ENCODE measurements at regions not wholly inside any gene's neighbourhood (a gene's known extent, or its start where the extent isn't known, plus 50 kb on each side); places are given as distances from the start of the nearest gene placed in this dataset.

DNA sequence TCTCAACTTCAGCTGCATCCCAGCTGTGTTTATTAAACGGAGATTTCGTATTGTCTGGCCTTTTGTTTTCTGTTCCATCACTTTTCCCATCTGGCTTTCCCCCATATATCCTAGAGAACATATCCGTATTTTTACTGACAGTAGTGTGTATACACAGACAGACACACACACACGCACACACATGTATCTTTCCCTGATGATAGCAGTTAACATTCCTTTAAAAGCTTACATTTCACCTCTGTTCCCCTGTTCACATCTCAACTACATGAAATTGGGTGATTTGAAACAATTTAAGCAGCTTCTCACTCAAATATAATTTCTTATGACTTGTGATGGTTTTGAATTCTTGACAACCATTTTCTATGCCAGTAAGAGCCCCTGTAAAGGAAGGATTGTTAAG, 207.1 kb upstream of the CEP162 start:
- TF ChIP-seq POLR2A (IDR thresholded peaks at IDR 0.05), result no peak
- TF ChIP-seq, protein P1, sequence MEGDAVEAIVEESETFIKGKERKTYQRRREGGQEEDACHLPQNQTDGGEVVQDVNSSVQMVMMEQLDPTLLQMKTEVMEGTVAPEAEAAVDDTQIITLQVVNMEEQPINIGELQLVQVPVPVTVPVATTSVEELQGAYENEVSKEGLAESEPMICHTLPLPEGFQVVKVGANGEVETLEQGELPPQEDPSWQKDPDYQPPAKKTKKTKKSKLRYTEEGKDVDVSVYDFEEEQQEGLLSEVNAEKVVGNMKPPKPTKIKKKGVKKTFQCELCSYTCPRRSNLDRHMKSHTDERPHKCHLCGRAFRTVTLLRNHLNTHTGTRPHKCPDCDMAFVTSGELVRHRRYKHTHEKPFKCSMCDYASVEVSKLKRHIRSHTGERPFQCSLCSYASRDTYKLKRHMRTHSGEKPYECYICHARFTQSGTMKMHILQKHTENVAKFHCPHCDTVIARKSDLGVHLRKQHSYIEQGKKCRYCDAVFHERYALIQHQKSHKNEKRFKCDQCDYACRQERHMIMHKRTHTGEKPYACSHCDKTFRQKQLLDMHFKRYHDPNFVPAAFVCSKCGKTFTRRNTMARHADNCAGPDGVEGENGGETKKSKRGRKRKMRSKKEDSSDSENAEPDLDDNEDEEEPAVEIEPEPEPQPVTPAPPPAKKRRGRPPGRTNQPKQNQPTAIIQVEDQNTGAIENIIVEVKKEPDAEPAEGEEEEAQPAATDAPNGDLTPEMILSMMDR (IDR thresholded peaks at IDR 0.05 in 4 of 5, conservative IDR thresholded peaks at IDR 0.05 in 1 of 5), result no peak
